ENCODE measurements at regions not wholly inside any gene's neighbourhood (a gene's known extent, or its start where the extent isn't known, plus 50 kb on each side); places are given as distances from the start of the nearest gene placed in this dataset.
A peak's percentile ranks its signal among the peaks of the same experiment; 100 is the strongest.

- peak; percentile 70 for DNase-seq (ENCODE audit: low read depth, low spot score)
- Histone ChIP-seq H3K27ac (ENCODE audit: control insufficient read depth, insufficient read depth, low read length) (peak overlapping the region; percentile 62), H3K79me2 (ENCODE audit: control insufficient read depth, insufficient read depth, low read length) (no peaks in the 10 kb centered on the region), H4K20me1 (ENCODE audit: control insufficient read depth, extremely low read depth, insufficient read depth, low read length) (no peaks in the 10 kb centered on the region), H3K9me3 (ENCODE audit: control insufficient read depth, low read depth, low read length) (no peaks in the 10 kb centered on the region), H3K9ac (ENCODE audit: control insufficient read depth, extremely low read depth, insufficient read depth, low read length) (no peak overlapping the region), H3K27me3 (ENCODE audit: control insufficient read depth, extremely low read depth, insufficient read depth, low read length) (no peaks in the 10 kb centered on the region), H3K9me1 (ENCODE audit: control insufficient read depth, extremely low read depth, insufficient read depth, low read length) (no peaks in the 10 kb centered on the region), H3K36me3 (ENCODE audit: control insufficient read depth in 2 of 2, extremely low read depth in 1 of 2, insufficient read depth in 2 of 2, low read length in 2 of 2) (no peaks in the 10 kb centered on the region), H3K4me3 (ENCODE audit: control insufficient read depth in 2 of 3, extremely low read depth in 1 of 3, insufficient read depth in 2 of 3, low read depth in 1 of 3, low read length in 3 of 3) (peak overlapping the region in 1 of 3 experiments; percentile 7), H2AFZ (ENCODE audit: control insufficient read depth, low read length) (no peak overlapping the region), H3K4me2 (ENCODE audit: control insufficient read depth, extremely low read depth, insufficient read depth, low read depth, low read length) (peak overlapping the region; percentile 47), H3K4me1 (ENCODE audit: control insufficient read depth, extremely low read depth, insufficient read depth, low read length) (peaks cover 62% of the 10 kb centered on the region)
- TF ChIP-seq EZH2 (IDR thresholded peaks at IDR 0.05; ENCODE audit: low read length) (no peak), CTCF (optimal IDR thresholded peaks at IDR 0.05 in 1 of 3, IDR thresholded peaks at IDR 0.05 in 1 of 3, conservative IDR thresholded peaks at IDR 0.05 in 1 of 3; ENCODE audit: extremely low read depth in 1 of 3, insufficient read depth in 2 of 3, low read length in 3 of 3) (no peak)
- dilution Hi-C loops (cut with MboI; ENCODE audit: extremely low pct_ligation_motif_present, low sequenced_read_pairs): no loop called here
- peak; percentile 95 for FAIRE-seq
Observed at GRCh38 chr14:54105406-54105805, 148.8 kb upstream of the BMP4 start.

GRCh38 chr14:54105898-54106297, 149.3 kb upstream of the BMP4 start:
- no peaks in the 10 kb centered on the region for H4K20me1 ChIP-seq (ENCODE audit: control insufficient read depth, extremely low read depth, insufficient read depth, low read length)
- H3K4me2 ChIP-seq (ENCODE audit: control insufficient read depth, extremely low read depth, insufficient read depth, low read depth, low read length): peak overlapping the region; percentile 74
- H3K9me3 ChIP-seq (ENCODE audit: control insufficient read depth, low read depth, low read length): no peaks in the 10 kb centered on the region
- FAIRE-seq (peak; percentile 69), DNase-seq (ENCODE audit: low read depth, low spot score) (peak; percentile 68)
- no peaks in the 10 kb centered on the region for H3K36me3 ChIP-seq (ENCODE audit: control insufficient read depth in 2 of 2, extremely low read depth in 1 of 2, insufficient read depth in 2 of 2, low read length in 2 of 2)
- peaks cover 62% of the 10 kb centered on the region for H3K4me1 ChIP-seq (ENCODE audit: control insufficient read depth, extremely low read depth, insufficient read depth, low read length)
- no peak overlapping the region for H2AFZ ChIP-seq (ENCODE audit: control insufficient read depth, low read length)
- dilution Hi-C loops (cut with MboI; ENCODE audit: extremely low pct_ligation_motif_present, low sequenced_read_pairs): no loop called here
- no peaks in the 10 kb centered on the region for H3K79me2 ChIP-seq (ENCODE audit: control insufficient read depth, insufficient read depth, low read length)
- no peaks in the 10 kb centered on the region for H3K9me1 ChIP-seq (ENCODE audit: control insufficient read depth, extremely low read depth, insufficient read depth, low read length)
- TF ChIP-seq CTCF (optimal IDR thresholded peaks at IDR 0.05 in 1 of 3, IDR thresholded peaks at IDR 0.05 in 1 of 3, conservative IDR thresholded peaks at IDR 0.05 in 1 of 3; ENCODE audit: extremely low read depth in 1 of 3, insufficient read depth in 2 of 3, low read length in 3 of 3) (no peak), EZH2 (IDR thresholded peaks at IDR 0.05; ENCODE audit: low read length) (no peak)
- H3K4me3 ChIP-seq (ENCODE audit: control insufficient read depth in 2 of 3, extremely low read depth in 1 of 3, insufficient read depth in 2 of 3, low read depth in 1 of 3, low read length in 3 of 3): peak overlapping the region in 1 of 3 experiments; percentile 7
- peak overlapping the region; percentile 28 for H3K9ac ChIP-seq (ENCODE audit: control insufficient read depth, extremely low read depth, insufficient read depth, low read length)
- no peaks in the 10 kb centered on the region for H3K27me3 ChIP-seq (ENCODE audit: control insufficient read depth, extremely low read depth, insufficient read depth, low read length)
- H3K27ac ChIP-seq (ENCODE audit: control insufficient read depth, insufficient read depth, low read length): peak overlapping the region; percentile 84
